Ishikawa (cell line): ENCODE measurements at regions not wholly inside any gene's neighbourhood (a gene's known extent, or its start where the extent isn't known, plus 50 kb on each side); places are given as distances from the start of the nearest gene placed in this dataset.

Experiments used
- CEBPB ChIP-seq: IDR thresholded peaks from 2 replicates; pipeline ENCODE4 v1.6.1; 2012
- CREB1 ChIP-seq: IDR thresholded peaks from 2 replicates; pipeline ENCODE4 v1.6.1; 2012; ENCODE audit warnings: low read depth
- EGR1 ChIP-seq: IDR thresholded peaks from 2 replicates; pipeline ENCODE4 v1.6.1; 2012
- EP300 ChIP-seq: IDR thresholded peaks from 2 replicates; pipeline ENCODE4 v1.6.1; 2012; ENCODE audit warnings: borderline replicate concordance
- FOXM1 ChIP-seq: IDR thresholded peaks from 2 replicates; pipeline ENCODE4 v1.6.1; 2012; ENCODE audit warnings: low read depth, borderline replicate concordance
- NFIC ChIP-seq: IDR thresholded peaks from 2 replicates; pipeline ENCODE4 v1.6.1; 2012
- RAD21 ChIP-seq: IDR thresholded peaks from 2 replicates; pipeline ENCODE4 v1.6.1; 2012; ENCODE audit warnings: low read depth
- REST ChIP-seq: IDR thresholded peaks from 2 replicates; pipeline ENCODE4 v1.6.1; 2012; ENCODE audit warnings: low read depth, mild to moderate bottlenecking
- TAF1 ChIP-seq: IDR thresholded peaks from 2 replicates; pipeline ENCODE4 v1.6.1; 2012; ENCODE audit warnings: low read depth, mild to moderate bottlenecking
- TCF12 ChIP-seq: IDR thresholded peaks from 2 replicates; pipeline ENCODE4 v1.6.1; 2012; ENCODE audit warnings: low read depth
- TEAD4 ChIP-seq: IDR thresholded peaks from 2 replicates; pipeline ENCODE4 v1.6.1; 2012
- USF1 ChIP-seq: IDR thresholded peaks from 2 replicates; pipeline ENCODE4 v1.6.1; 2012
- YY1 ChIP-seq: IDR thresholded peaks from 2 replicates; pipeline ENCODE4 v1.6.1; 2012; ENCODE audit warnings: low read depth
- ZBTB7A ChIP-seq: IDR thresholded peaks from 2 replicates; pipeline ENCODE4 v1.6.1; 2012; ENCODE audit warnings: low read depth
- TF ChIP-seq, protein P1 (sequence below): IDR thresholded peaks from 2 replicates; pipeline ENCODE4 v1.6.1; 2012

DNA sequence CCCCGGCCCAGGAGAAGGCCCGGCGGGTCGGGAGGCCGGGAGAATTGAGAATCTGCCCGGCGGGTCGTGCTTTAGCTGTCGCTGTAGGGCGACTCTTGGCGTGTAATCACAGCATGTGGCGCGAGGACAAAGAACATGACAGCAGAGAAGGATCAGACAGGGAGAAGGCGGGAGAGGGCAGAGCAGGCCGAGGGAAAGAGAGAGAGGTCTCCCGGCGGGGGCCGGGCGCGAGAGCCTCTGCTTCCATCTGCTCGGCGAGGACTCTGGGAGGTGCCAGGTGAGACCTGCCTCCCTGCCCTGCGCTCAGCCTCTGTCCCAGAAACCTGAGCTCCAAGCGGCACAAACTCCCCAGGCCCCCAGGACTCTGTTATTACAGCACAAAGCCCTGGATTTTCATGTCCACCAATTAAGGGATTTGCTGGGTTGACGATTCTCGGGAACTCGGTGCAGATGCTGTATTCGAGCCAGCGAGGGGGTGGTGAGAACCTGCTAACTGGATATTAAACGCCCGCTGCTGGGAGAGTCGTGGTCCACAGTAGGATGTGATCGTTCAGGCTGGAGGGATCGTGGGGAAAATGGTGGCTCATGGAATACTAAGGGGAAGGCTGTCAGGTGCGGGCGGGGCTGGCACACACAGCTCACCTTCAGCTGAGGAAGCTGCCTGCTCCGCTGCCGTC, 172.0 kb upstream of the CIBAR2 start:
- no peak for TF ChIP-seq ZBTB7A
- TF ChIP-seq EGR1: no peak
- TF ChIP-seq RAD21: no peak

GRCh38 chr16:85285681-85286065, 173.4 kb upstream of the CIBAR2 start:
- no peak for TF ChIP-seq EGR1
- TF ChIP-seq YY1: no peak
- no peak for TF ChIP-seq NFIC
- TF ChIP-seq TCF12: no peak
- TF ChIP-seq, protein P1, sequence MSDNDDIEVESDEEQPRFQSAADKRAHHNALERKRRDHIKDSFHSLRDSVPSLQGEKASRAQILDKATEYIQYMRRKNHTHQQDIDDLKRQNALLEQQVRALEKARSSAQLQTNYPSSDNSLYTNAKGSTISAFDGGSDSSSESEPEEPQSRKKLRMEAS: no peak
- no peak for TF ChIP-seq REST
- TF ChIP-seq CREB1: no peak
- no peak for TF ChIP-seq RAD21
- TF ChIP-seq TEAD4: no peak
- no peak for TF ChIP-seq TAF1
- TF ChIP-seq ZBTB7A: no peak
- TF ChIP-seq USF1: no peak
- no peak for TF ChIP-seq FOXM1
- no peak for TF ChIP-seq EP300
- no peak for TF ChIP-seq CEBPB

DNA sequence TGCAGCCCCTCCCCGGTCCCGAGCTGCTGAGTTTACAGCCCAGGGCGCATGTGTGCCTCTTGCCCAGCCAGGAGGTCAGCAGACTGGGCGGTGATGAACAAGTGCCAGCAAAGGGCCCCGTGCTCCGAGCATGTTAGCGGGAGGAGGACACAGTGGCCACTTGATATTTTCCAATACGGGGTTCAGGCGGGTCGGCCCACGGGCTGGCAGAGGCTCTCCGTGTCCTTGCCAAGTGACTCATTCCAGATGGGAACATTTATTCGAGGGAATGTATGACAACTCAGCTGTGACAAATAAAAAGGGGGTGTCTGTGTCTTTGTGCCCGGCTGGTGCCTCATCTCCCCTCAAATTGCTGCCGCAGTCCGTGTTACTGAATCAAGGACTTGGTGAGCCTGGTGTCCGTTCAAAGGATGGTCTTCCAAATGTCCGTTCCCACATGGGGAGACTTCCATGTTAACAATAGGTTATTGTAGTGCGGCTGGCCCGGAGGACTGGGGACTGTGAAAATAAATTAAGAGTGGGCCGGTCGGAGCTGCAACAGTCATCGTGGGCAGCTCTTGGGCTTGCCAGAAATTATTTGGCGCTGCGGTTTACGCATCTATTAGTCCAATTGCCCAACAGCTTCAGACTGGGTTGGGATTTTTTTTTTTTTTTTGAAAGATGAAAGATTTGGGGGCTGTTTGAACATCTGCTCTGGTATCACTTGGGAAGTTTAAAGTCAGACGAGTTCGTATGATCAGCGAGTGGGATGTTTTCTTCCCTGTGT, 174.0 kb upstream of the CIBAR2 start:
- TF ChIP-seq NFIC (peak; percentile 63), TEAD4 (no peak)

- TF ChIP-seq TEAD4 (no peak), CREB1 (no peak), ZBTB7A (no peak), TCF12 (no peak), RAD21 (no peak), FOXM1 (no peak), EGR1 (no peak), USF1 (no peak), TAF1 (no peak), NFIC (no peak), REST (no peak), YY1 (no peak), CEBPB (no peak), EP300 (no peak)
- TF ChIP-seq, protein P1: no peak
These were observed 174.9 kb upstream of the CIBAR2 start for GRCh38 chr16:85286951-85287814.

DNA sequence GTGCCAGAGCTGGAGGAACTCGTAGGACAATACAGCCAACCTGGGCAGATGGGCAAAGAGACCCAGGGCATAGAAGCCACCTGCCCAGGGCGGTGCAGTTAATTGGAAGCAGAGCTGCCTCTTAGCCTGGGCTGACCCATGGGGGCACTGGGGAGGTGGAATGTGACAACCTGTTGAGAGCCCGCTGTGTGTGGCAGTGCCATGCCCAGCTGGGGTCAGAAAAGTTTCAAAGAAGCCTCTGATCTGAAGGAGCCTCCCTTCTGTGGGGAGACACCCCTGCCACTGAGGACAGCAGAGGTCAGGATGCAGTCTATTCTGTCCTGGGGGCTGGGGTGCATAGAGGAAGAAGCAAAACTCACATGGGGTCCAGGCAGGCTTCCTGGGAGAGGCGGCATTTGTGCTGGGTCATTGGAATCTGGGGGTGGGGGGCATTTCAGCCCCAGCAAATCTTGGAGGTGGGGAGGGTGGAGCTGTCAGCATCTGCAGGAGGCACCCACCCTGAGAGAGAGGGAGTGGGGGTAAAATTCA, 176.1 kb upstream of the CIBAR2 start:
- TF ChIP-seq FOXM1: no peak
- TF ChIP-seq CREB1: no peak
- TF ChIP-seq NFIC: no peak
- no peak for TF ChIP-seq EGR1
- no peak for TF ChIP-seq TCF12
- TF ChIP-seq, protein P1: no peak
- no peak for TF ChIP-seq RAD21
- no peak for TF ChIP-seq CEBPB
- no peak for TF ChIP-seq TEAD4
- TF ChIP-seq USF1: no peak
